Liver (tissue), 8 donors: ENCODE measurements at regions not wholly inside any gene's neighbourhood (a gene's known extent, or its start where the extent isn't known, plus 50 kb on each side); places are given as distances from the start of the nearest gene placed in this dataset.
A peak's percentile ranks its signal among the peaks of the same experiment; 100 is the strongest.

Experiments
- DNase-seq: peaks from one replicate; pipeline ENCODE4 v3.0.0-alpha.2; 2017; ENCODE audit warnings: low spot score
- H3K27ac ChIP-seq, 2 donors: one replicate each; pipeline ENCODE4 v1.7.0; 2013; ENCODE audit warnings: inconsistent platforms in 2 of 2, low read length in 2 of 2, control low read depth in 1 of 2, low read depth in 1 of 2, mild to moderate bottlenecking in 1 of 2
- H3K27me3 ChIP-seq, 4 donors: one replicate each; pipeline versions ENCODE4 v1.6.1 to v1.7.0; 2013; ENCODE audit warnings: low read length in 3 of 4, inconsistent platforms in 1 of 4, mild to moderate bottlenecking in 1 of 4, moderate library complexity in 1 of 4; ENCODE audit not compliant: control insufficient read depth in 4 of 4, insufficient read depth in 4 of 4
- H3K36me3 ChIP-seq, 4 donors: one replicate each; pipeline versions ENCODE4 v1.6.1 to v1.7.0; 2013; ENCODE audit warnings: low read length in 3 of 4, mild to moderate bottlenecking in 3 of 4, low read depth in 1 of 4, moderate library complexity in 1 of 4; ENCODE audit not compliant: control insufficient read depth in 4 of 4, insufficient read depth in 3 of 4
- H3K4me1 ChIP-seq, 4 donors: one replicate each; pipeline versions ENCODE4 v1.6.1 to v1.7.0; 2013; ENCODE audit warnings: low read length in 3 of 4, mild to moderate bottlenecking in 3 of 4, moderate library complexity in 1 of 4; ENCODE audit not compliant: control insufficient read depth in 4 of 4, insufficient read depth in 4 of 4
- H3K4me3 ChIP-seq, 3 donors: one replicate each; pipeline versions ENCODE4 v1.6.1 to v1.7.0; 2013; ENCODE audit warnings: low read length in 3 of 3, control low read depth in 1 of 3, low read depth in 1 of 3, mild to moderate bottlenecking in 1 of 3
- H3K9ac ChIP-seq, 2 donors: one replicate each; pipeline ENCODE4 v1.7.0; 2013; ENCODE audit warnings: low read length in 2 of 2, mild to moderate bottlenecking in 2 of 2, moderate library complexity in 2 of 2, control low read depth in 1 of 2, low read depth in 1 of 2
- H3K9me3 ChIP-seq, 4 donors: one replicate each; pipeline versions ENCODE4 v1.6.1 to v1.7.0; 2013; ENCODE audit warnings: low read length in 3 of 4; ENCODE audit not compliant: control insufficient read depth in 4 of 4
- EGR1 ChIP-seq, 2 donors: IDR thresholded peaks; 2 replicates each; pipeline ENCODE4 v1.6.1; 2016 to 2018; ENCODE audit warnings: antibody characterized with exemption in 2 of 2, low read depth in 2 of 2
- FOXA1 ChIP-seq: IDR thresholded peaks from 2 replicates; pipeline ENCODE4 v1.6.1; 2016; ENCODE audit warnings: antibody characterized with exemption
- FOXA2 ChIP-seq: IDR thresholded peaks from 2 replicates; pipeline ENCODE4 v1.6.1; 2016; ENCODE audit warnings: antibody characterized with exemption
- GABPA ChIP-seq, 2 donors: IDR thresholded peaks in 1 of 2; conservative IDR thresholded peaks in 1 of 2; 2 replicates each; pipeline ENCODE4 v1.6.1; 2016; ENCODE audit warnings: antibody characterized with exemption in 2 of 2, mild to moderate bottlenecking in 1 of 2, moderate library complexity in 1 of 2
- HNF4A ChIP-seq, 2 donors: conservative IDR thresholded peaks; 2 replicates each; pipeline ENCODE4 v1.6.1; 2016; ENCODE audit warnings: antibody characterized with exemption in 2 of 2, mild to moderate bottlenecking in 2 of 2
- HNF4G ChIP-seq: IDR thresholded peaks from 2 replicates; pipeline ENCODE4 v1.6.1; 2016; ENCODE audit warnings: antibody characterized with exemption
- JUND ChIP-seq, 2 donors: IDR thresholded peaks; 2 replicates each; pipeline ENCODE4 v1.6.1; 2016; ENCODE audit warnings: antibody characterized with exemption in 2 of 2
- NR2F2 ChIP-seq: IDR thresholded peaks from 2 replicates; pipeline ENCODE4 v1.6.1; 2016; ENCODE audit warnings: antibody characterized with exemption
- RAD21 ChIP-seq, 2 donors: IDR thresholded peaks; 2 replicates each; pipeline ENCODE4 v1.6.1; 2016; ENCODE audit warnings: antibody characterized with exemption in 2 of 2, mild to moderate bottlenecking in 2 of 2
- RXRA ChIP-seq, 2 donors: IDR thresholded peaks; 2 replicates each; pipeline ENCODE4 v1.6.1; 2017 to 2018; ENCODE audit warnings: antibody characterized with exemption in 2 of 2, mild to moderate bottlenecking in 1 of 2
- SP1 ChIP-seq: IDR thresholded peaks from 2 replicates; pipeline ENCODE4 v1.6.1; 2018; ENCODE audit warnings: antibody characterized with exemption, mild to moderate bottlenecking
- TAF1 ChIP-seq: conservative IDR thresholded peaks from 2 replicates; pipeline ENCODE4 v1.6.1; 2016; ENCODE audit warnings: antibody characterized with exemption, mild to moderate bottlenecking
- YY1 ChIP-seq: IDR thresholded peaks from 2 replicates; pipeline ENCODE4 v1.6.1; 2016; ENCODE audit warnings: antibody characterized with exemption, mild to moderate bottlenecking
- WGBS: extraction: QIAGEN DNeasy Blood & Tissue Kit; methylation state at CpG from one replicate; pipeline ENCODE4 v1.1.7; 2013; 5-methylcytosine and 5-hydroxymethylcytosine counted together
- TF ChIP-seq, protein P1 (sequence below): IDR thresholded peaks from 2 replicates; pipeline ENCODE4 v1.6.1; 2016; ENCODE audit warnings: antibody characterized with exemption, mild to moderate bottlenecking
- TF ChIP-seq, protein P2 (sequence below): IDR thresholded peaks from 2 replicates; pipeline ENCODE4 v1.6.1; 2016; ENCODE audit warnings: antibody characterized with exemption
- TF ChIP-seq, protein P3 (sequence below): fragments of 150-350 bp; IDR thresholded peaks from 2 replicates; pipeline ENCODE4 v1.5.1; 2017; ENCODE audit warnings: improper control_type of control experiment, low read depth, low read length; ENCODE audit not compliant: missing input control
- TF ChIP-seq, protein P4 (sequence below): IDR thresholded peaks from 2 replicates; pipeline ENCODE4 v1.6.1; 2016; ENCODE audit warnings: antibody characterized with exemption
- TF ChIP-seq, protein P5 (sequence below): IDR thresholded peaks from 2 replicates; pipeline ENCODE4 v1.6.1; 2016; ENCODE audit warnings: antibody characterized with exemption
- donor health status: healthy.
- donor health status: healthy.
- donor health status: healthy.
- donor health status: healthy.
- donor health status: healthy.

DNA sequence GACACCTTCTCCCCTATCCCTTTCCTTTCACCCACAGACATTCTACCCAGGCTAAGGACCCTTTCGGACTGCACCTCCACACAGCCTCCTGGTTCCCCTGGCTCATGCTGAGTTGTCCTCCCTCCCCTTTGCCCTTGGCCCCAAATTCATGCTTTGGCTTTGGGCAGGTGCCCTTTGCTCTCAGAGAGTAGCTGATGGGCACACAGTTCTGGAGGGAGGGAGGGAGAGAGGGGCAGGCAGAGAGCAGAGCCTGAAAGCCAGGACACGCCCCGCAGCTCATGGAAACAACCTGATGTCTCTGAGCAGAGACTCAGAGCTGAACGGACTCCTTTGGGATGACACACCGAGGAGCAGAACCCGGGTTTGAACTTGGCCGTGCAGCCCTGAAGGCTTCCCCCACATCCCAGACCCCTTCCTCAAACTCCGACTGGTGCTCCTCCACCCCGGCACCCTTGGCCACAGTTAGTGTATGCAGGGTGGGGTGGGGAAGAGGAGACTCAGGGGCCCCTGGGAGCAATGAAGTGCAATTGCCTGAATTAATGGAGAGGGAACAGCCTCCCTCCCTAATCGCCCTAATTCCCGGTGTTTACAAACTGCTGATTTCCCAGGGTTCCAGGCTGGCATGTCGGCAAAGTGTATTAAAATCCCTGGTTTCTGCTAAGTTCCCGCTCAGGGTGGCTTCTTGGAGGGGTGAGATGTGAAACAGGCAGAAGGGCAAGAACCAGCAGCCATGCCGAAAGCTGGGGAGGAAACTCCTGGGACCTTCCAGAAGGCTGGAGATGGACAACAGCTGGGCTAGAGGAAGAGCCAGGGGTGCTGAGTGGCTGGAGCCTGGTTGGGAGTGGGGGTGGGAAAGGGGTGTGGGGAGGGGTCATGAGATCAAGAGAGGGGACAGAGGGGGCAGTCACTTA lies 71.2 kb upstream of the SHISAL1 start:
- Histone ChIP-seq H3K4me1 (peaks cover 4 to 22% (median 16%) of the 10 kb centered on the region in 4 donors), H3K27ac (peak overlapping the region; percentile 4 to 23), H3K9me3 (no peaks in the 10 kb centered on the region), H3K9ac (no peak overlapping the region), H3K36me3 (no peaks in the 10 kb centered on the region), H3K27me3 (no peaks in the 10 kb centered on the region), H3K4me3 (no peak overlapping the region)
- WGBS, result 65% methylated on average over 14 of the region's 14 CpGs
- no peak for DNase-seq
- TF ChIP-seq YY1 (no peak), GABPA (IDR thresholded peaks at IDR 0.05 in 1 of 2, conservative IDR thresholded peaks at IDR 0.05 in 1 of 2) (no peak), EGR1 (IDR thresholded peaks at IDR 0.05; ENCODE audit: low read depth in 2 of 2) (no peak), FOXA1 (no peak), FOXA2 (no peak), NR2F2 (peak; percentile 58), TAF1 (no peak), RAD21 (IDR thresholded peaks at IDR 0.05) (peak in 1 of 2 donors; percentile 32), RXRA (IDR thresholded peaks at IDR 0.05) (peak; percentile 76 to 93), HNF4A (conservative IDR thresholded peaks at IDR 0.05) (peak; percentile 88 to 93), SP1 (peak; percentile 85), HNF4G (peak; percentile 30), JUND (IDR thresholded peaks at IDR 0.05) (peak in 1 of 2 donors; percentile 55)
- TF ChIP-seq, protein P1, sequence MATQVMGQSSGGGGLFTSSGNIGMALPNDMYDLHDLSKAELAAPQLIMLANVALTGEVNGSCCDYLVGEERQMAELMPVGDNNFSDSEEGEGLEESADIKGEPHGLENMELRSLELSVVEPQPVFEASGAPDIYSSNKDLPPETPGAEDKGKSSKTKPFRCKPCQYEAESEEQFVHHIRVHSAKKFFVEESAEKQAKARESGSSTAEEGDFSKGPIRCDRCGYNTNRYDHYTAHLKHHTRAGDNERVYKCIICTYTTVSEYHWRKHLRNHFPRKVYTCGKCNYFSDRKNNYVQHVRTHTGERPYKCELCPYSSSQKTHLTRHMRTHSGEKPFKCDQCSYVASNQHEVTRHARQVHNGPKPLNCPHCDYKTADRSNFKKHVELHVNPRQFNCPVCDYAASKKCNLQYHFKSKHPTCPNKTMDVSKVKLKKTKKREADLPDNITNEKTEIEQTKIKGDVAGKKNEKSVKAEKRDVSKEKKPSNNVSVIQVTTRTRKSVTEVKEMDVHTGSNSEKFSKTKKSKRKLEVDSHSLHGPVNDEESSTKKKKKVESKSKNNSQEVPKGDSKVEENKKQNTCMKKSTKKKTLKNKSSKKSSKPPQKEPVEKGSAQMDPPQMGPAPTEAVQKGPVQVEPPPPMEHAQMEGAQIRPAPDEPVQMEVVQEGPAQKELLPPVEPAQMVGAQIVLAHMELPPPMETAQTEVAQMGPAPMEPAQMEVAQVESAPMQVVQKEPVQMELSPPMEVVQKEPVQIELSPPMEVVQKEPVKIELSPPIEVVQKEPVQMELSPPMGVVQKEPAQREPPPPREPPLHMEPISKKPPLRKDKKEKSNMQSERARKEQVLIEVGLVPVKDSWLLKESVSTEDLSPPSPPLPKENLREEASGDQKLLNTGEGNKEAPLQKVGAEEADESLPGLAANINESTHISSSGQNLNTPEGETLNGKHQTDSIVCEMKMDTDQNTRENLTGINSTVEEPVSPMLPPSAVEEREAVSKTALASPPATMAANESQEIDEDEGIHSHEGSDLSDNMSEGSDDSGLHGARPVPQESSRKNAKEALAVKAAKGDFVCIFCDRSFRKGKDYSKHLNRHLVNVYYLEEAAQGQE, result peak; percentile 57
- TF ChIP-seq, protein P2, sequence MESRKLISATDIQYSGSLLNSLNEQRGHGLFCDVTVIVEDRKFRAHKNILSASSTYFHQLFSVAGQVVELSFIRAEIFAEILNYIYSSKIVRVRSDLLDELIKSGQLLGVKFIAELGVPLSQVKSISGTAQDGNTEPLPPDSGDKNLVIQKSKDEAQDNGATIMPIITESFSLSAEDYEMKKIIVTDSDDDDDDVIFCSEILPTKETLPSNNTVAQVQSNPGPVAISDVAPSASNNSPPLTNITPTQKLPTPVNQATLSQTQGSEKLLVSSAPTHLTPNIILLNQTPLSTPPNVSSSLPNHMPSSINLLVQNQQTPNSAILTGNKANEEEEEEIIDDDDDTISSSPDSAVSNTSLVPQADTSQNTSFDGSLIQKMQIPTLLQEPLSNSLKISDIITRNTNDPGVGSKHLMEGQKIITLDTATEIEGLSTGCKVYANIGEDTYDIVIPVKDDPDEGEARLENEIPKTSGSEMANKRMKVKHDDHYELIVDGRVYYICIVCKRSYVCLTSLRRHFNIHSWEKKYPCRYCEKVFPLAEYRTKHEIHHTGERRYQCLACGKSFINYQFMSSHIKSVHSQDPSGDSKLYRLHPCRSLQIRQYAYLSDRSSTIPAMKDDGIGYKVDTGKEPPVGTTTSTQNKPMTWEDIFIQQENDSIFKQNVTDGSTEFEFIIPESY, result no peak
- TF ChIP-seq, protein P3, sequence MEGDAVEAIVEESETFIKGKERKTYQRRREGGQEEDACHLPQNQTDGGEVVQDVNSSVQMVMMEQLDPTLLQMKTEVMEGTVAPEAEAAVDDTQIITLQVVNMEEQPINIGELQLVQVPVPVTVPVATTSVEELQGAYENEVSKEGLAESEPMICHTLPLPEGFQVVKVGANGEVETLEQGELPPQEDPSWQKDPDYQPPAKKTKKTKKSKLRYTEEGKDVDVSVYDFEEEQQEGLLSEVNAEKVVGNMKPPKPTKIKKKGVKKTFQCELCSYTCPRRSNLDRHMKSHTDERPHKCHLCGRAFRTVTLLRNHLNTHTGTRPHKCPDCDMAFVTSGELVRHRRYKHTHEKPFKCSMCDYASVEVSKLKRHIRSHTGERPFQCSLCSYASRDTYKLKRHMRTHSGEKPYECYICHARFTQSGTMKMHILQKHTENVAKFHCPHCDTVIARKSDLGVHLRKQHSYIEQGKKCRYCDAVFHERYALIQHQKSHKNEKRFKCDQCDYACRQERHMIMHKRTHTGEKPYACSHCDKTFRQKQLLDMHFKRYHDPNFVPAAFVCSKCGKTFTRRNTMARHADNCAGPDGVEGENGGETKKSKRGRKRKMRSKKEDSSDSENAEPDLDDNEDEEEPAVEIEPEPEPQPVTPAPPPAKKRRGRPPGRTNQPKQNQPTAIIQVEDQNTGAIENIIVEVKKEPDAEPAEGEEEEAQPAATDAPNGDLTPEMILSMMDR, result no peak
- TF ChIP-seq, protein P4, sequence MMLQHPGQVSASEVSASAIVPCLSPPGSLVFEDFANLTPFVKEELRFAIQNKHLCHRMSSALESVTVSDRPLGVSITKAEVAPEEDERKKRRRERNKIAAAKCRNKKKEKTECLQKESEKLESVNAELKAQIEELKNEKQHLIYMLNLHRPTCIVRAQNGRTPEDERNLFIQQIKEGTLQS, result no peak
- TF ChIP-seq, protein P5, sequence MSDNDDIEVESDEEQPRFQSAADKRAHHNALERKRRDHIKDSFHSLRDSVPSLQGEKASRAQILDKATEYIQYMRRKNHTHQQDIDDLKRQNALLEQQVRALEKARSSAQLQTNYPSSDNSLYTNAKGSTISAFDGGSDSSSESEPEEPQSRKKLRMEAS, result no peak
